Memory B cell (primary cell): ENCODE measurements at regions not wholly inside any gene's neighbourhood (a gene's known extent, or its start where the extent isn't known, plus 50 kb on each side); places are given as distances from the start of the nearest gene placed in this dataset.

Experiments used
- ATAC-seq: fragments of 150-1000 bp; cut with Tn5 transposase; 2 replicates; pipeline ENCODE4 v1.10.0; 2021; ENCODE audit warnings: low read depth, mild to moderate bottlenecking, moderate library complexity
- DNase-seq, 2 donors: peaks; one replicate each; pipeline ENCODE4 v3.0.0; 2022; ENCODE audit warnings: low spot score in 2 of 2
- H3K27ac Mint-ChIP-seq: one replicate; pipeline ENCODE4 v1.8.0; 2022; ENCODE audit warnings: mild to moderate bottlenecking, moderate library complexity, mixed read lengths
- H3K27me3 Mint-ChIP-seq: one replicate; pipeline ENCODE4 v1.8.0; 2022; ENCODE audit warnings: mixed read lengths
- H3K36me3 Mint-ChIP-seq: one replicate; pipeline ENCODE4 v1.8.0; 2022; ENCODE audit warnings: mild to moderate bottlenecking, mixed read lengths
- H3K4me1 Mint-ChIP-seq: one replicate; pipeline ENCODE4 v1.8.0; 2022; ENCODE audit warnings: mixed read lengths
- H3K4me3 Mint-ChIP-seq: one replicate; pipeline ENCODE4 v1.8.0; 2022; ENCODE audit warnings: mild to moderate bottlenecking, moderate library complexity, mixed read lengths
- H3K9me3 Mint-ChIP-seq: one replicate; pipeline ENCODE4 v1.8.0; 2022; ENCODE audit warnings: mixed read lengths

GRCh38 chr6:148064406-148065134, 278.1 kb upstream of the SASH1 start:
- ATAC-seq (no peak), DNase-seq (no peak)
- Mint-ChIP-seq H3K4me1 (no peaks in the 10 kb centered on the region), H3K27ac (no peak overlapping the region), H3K9me3 (peaks cover 10% of the 10 kb centered on the region), H3K27me3 (no peaks in the 10 kb centered on the region), H3K36me3 (no peaks in the 10 kb centered on the region), H3K4me3 (no peak overlapping the region)

GRCh38 chr6:148068437-148069061, 274.1 kb upstream of the SASH1 start:
- Mint-ChIP-seq H3K4me3 (no peak overlapping the region), H3K4me1 (no peaks in the 10 kb centered on the region)
- DNase-seq, result no peak

GRCh38 chr6:148069256-148069655, 273.4 kb upstream of the SASH1 start:
- Mint-ChIP-seq H3K4me3 (no peak overlapping the region), H3K36me3 (no peaks in the 10 kb centered on the region), H3K4me1 (no peaks in the 10 kb centered on the region), H3K27ac (no peak overlapping the region), H3K27me3 (no peaks in the 10 kb centered on the region), H3K9me3 (peaks cover 6% of the 10 kb centered on the region)
- ATAC-seq, result no peak
- DNase-seq, result no peak

More at GRCh38 chr6:148068437-148069061, 274.1 kb upstream of the SASH1 start:
- no peak for ATAC-seq
- Mint-ChIP-seq H3K27me3 (no peaks in the 10 kb centered on the region), H3K27ac (no peak overlapping the region), H3K9me3 (peaks cover 8% of the 10 kb centered on the region), H3K36me3 (no peaks in the 10 kb centered on the region)

GRCh38 chr6:148074291-148074690, 268.3 kb upstream of the SASH1 start:
- H3K9me3 Mint-ChIP-seq, result peaks cover 9% of the 10 kb centered on the region
- no peak overlapping the region for H3K27ac Mint-ChIP-seq
- peaks cover 2% of the 10 kb centered on the region for H3K4me1 Mint-ChIP-seq
- H3K36me3 Mint-ChIP-seq, result no peaks in the 10 kb centered on the region
- ATAC-seq, result no peak
- peaks cover 3% of the 10 kb centered on the region for H3K27me3 Mint-ChIP-seq
- no peak overlapping the region for H3K4me3 Mint-ChIP-seq
- no peak for DNase-seq

GRCh38 chr6:148074738-148075137, 267.9 kb upstream of the SASH1 start:
- H3K36me3 Mint-ChIP-seq, result no peaks in the 10 kb centered on the region
- DNase-seq, result no peak
- H3K4me3 Mint-ChIP-seq, result no peak overlapping the region
- peak; percentile 27 for ATAC-seq
- no peak overlapping the region for H3K27ac Mint-ChIP-seq
- peaks cover 9% of the 10 kb centered on the region for H3K9me3 Mint-ChIP-seq
- peaks cover 4% of the 10 kb centered on the region for H3K27me3 Mint-ChIP-seq
- peaks cover 2% of the 10 kb centered on the region for H3K4me1 Mint-ChIP-seq

- ATAC-seq (no peak), DNase-seq (no peak)
- H3K27me3 Mint-ChIP-seq, result peaks cover 4% of the 10 kb centered on the region
- H3K4me3 Mint-ChIP-seq, result no peak overlapping the region
- no peaks in the 10 kb centered on the region for H3K36me3 Mint-ChIP-seq
- H3K9me3 Mint-ChIP-seq, result peaks cover 9% of the 10 kb centered on the region
- H3K27ac Mint-ChIP-seq, result no peak overlapping the region
- peaks cover 2% of the 10 kb centered on the region for H3K4me1 Mint-ChIP-seq
Observed at GRCh38 chr6:148075352-148075751, 267.3 kb upstream of the SASH1 start.

- Mint-ChIP-seq H3K27ac (no peak overlapping the region), H3K4me1 (peaks cover 2% of the 10 kb centered on the region), H3K27me3 (peaks cover 4% of the 10 kb centered on the region), H3K36me3 (no peaks in the 10 kb centered on the region), H3K4me3 (no peak overlapping the region), H3K9me3 (peaks cover 9% of the 10 kb centered on the region)
- ATAC-seq, result no peak
- DNase-seq, result no peak
Observed at GRCh38 chr6:148076051-148076450, 266.6 kb upstream of the SASH1 start.

- Mint-ChIP-seq H3K36me3 (no peaks in the 10 kb centered on the region), H3K9me3 (peaks cover 4% of the 10 kb centered on the region), H3K27ac (no peak overlapping the region), H3K4me1 (peaks cover 2% of the 10 kb centered on the region), H3K27me3 (peaks cover 4% of the 10 kb centered on the region), H3K4me3 (no peak overlapping the region)
- ATAC-seq (no peak), DNase-seq (no peak)
Observed at GRCh38 chr6:148080315-148080714, 262.3 kb upstream of the SASH1 start.

- Mint-ChIP-seq H3K27ac (no peak overlapping the region), H3K27me3 (peaks cover 3% of the 10 kb centered on the region), H3K9me3 (peaks cover 2% of the 10 kb centered on the region), H3K4me1 (no peaks in the 10 kb centered on the region), H3K36me3 (no peaks in the 10 kb centered on the region), H3K4me3 (no peak overlapping the region)
- no peak for ATAC-seq
- DNase-seq, result no peak
Observed at GRCh38 chr6:148081076-148081475, 261.6 kb upstream of the SASH1 start.

GRCh38 chr6:148082044-148082443, 260.6 kb upstream of the SASH1 start:
- Mint-ChIP-seq H3K27me3 (peaks cover 3% of the 10 kb centered on the region), H3K4me1 (no peaks in the 10 kb centered on the region), H3K4me3 (no peak overlapping the region), H3K27ac (no peak overlapping the region), H3K9me3 (peaks cover under 1% of the 10 kb centered on the region), H3K36me3 (no peaks in the 10 kb centered on the region)
- ATAC-seq (no peak), DNase-seq (no peak)

GRCh38 chr6:148082696-148083095, 259.9 kb upstream of the SASH1 start:
- Mint-ChIP-seq H3K9me3 (no peaks in the 10 kb centered on the region), H3K4me1 (no peaks in the 10 kb centered on the region), H3K27me3 (peaks cover 3% of the 10 kb centered on the region), H3K27ac (no peak overlapping the region), H3K36me3 (no peaks in the 10 kb centered on the region), H3K4me3 (no peak overlapping the region)
- DNase-seq (no peak), ATAC-seq (no peak)

GRCh38 chr6:148085631-148086331, 256.9 kb upstream of the SASH1 start:
- Mint-ChIP-seq H3K27ac (no peak overlapping the region), H3K4me3 (no peak overlapping the region), H3K27me3 (peaks cover 2% of the 10 kb centered on the region), H3K9me3 (peaks cover 4% of the 10 kb centered on the region), H3K4me1 (no peaks in the 10 kb centered on the region), H3K36me3 (no peaks in the 10 kb centered on the region)
- no peak for DNase-seq
- ATAC-seq, result no peak

- no peak overlapping the region for H3K27ac Mint-ChIP-seq
- no peak overlapping the region for H3K4me3 Mint-ChIP-seq
- peaks cover 2% of the 10 kb centered on the region for H3K27me3 Mint-ChIP-seq
- H3K4me1 Mint-ChIP-seq, result no peaks in the 10 kb centered on the region
- peaks cover 7% of the 10 kb centered on the region for H3K9me3 Mint-ChIP-seq
- no peaks in the 10 kb centered on the region for H3K36me3 Mint-ChIP-seq
- no peak for DNase-seq
- ATAC-seq, result no peak
Observed at GRCh38 chr6:148086386-148086785, 256.3 kb upstream of the SASH1 start.

GRCh38 chr6:148086843-148087242, 255.8 kb upstream of the SASH1 start:
- Mint-ChIP-seq H3K27ac (no peak overlapping the region), H3K4me3 (no peak overlapping the region), H3K9me3 (peaks cover 7% of the 10 kb centered on the region), H3K4me1 (no peaks in the 10 kb centered on the region), H3K27me3 (peaks cover 2% of the 10 kb centered on the region), H3K36me3 (no peaks in the 10 kb centered on the region)
- DNase-seq (no peak), ATAC-seq (no peak)
